ENCODE measurements at regions not wholly inside any gene's neighbourhood (a gene's known extent, or its start where the extent isn't known, plus 50 kb on each side); places are given as distances from the start of the nearest gene placed in this dataset.

- no peak for TF ChIP-seq CTCF (conservative IDR thresholded peaks at IDR 0.05; ENCODE audit: low read length)
- TF ChIP-seq EZH2phosphoT487 (IDR thresholded peaks at IDR 0.05; ENCODE audit: borderline replicate concordance, low read depth, low read length) = no peak
These were observed 81.0 kb upstream of the SLC7A1 start for GRCh38 chr13:29676535-29676934.

Measured in OCI-LY7 (cell line).